ENCODE measurements at regions not wholly inside any gene's neighbourhood (a gene's known extent, or its start where the extent isn't known, plus 50 kb on each side); places are given as distances from the start of the nearest gene placed in this dataset.

DNA sequence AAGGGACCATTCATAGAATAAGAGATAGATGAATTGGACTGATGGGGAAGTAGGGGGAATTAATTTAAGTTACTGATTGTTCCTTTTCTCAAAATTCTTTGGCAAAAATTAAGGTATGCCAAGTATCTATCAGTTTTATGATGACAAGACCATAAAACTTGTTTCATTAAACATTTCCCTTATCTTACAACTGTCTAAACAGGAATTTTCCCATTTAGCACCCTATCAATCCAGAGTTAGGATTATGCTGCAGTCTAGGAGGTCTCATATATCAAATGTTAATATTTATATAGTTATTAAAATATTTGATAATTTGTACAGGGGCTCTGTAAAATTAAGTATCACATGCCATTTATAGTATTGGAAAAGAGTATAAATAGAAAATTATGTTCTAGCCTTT is 51.5 kb upstream of the ARID1B start:
- FAIRE-seq: no peak

DNA sequence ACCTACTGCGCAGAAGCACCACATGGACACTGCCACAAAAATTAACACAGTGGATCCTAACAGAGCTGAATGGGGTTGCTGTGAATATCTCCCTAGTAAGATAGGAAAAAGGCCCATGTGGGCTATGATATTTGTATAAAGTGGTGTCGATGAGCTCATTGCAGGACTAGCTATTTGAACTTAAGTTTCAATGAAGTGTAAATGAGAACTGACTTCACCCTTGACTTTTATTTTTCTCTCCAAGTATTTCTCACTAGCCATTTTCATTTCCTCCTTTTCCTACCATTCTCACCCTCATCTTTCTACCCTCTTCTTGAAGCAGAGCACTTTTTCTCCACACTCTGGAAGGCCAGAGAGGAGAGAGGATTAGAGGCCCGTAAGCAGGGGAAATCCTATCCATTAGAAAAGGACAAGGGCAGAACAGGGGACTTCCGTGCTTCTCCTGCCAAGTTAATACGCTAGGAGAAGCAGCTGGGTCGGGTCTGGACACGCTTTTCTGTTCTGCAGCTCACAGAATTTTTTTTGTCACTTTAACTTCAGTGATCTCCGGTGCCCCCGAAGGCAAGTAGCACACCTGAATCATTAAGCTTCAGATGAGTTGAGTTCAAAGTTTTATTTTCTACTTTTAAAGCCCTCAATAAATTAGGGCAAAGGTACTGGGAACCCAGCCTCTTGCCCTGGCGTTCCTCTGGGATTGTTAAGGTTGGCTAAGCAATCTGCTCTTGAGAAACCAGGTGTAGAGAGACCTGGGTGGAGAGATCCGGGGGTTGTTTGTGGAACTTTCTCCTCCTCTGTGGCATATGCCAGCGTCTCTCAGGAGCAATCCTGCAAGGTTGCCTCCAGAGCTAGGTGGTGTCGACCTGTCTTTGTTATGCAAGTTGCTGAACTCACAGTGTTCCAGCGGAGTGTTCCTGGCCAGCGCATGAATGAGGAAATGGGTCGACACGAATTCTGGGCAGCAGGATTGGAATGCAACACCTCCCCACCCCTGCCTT is 56.2 kb upstream of the ARID1B start:
- FAIRE-seq: no peak

DNA sequence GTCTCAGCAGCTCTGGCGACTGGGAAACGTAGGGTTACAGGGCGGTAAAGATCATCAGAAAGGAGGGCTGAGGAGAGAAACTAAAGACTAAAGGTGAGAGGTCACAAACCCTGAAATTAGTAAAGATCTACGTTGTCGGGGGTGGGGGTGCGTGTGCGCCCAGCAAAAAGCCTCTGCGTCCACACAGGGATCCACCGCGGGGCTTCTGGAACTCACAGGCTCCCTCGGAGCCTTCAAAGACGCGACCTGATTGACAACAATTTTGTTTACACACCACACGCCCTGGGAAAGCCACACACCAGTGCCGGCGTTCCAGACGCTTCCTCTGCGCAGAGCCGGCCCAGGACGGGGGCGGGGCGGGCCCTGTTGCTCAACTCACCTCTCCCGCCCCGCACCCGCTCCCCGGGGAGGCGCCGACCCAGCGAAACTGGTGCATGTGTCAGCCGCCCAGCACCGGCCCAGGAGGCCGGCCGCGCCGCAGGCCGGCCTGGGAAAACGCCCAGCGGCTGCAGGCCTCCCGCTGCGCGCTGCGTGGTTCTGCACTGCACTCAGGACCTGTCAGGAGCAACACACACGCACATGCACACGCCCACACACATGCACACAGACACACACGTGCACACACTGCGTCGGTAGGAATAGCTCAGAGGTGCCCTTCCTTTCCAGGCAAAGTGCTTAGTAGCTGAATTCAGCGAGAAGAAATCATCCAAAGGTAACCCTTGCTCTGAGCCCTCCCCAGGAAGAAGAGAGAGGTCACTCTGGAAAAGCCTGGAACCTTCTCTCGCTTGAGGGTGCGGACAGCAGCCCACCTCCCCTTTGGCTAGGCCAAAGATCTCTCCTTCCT is 57.2 kb upstream of the ARID1B start:
- no peak for FAIRE-seq

DNA sequence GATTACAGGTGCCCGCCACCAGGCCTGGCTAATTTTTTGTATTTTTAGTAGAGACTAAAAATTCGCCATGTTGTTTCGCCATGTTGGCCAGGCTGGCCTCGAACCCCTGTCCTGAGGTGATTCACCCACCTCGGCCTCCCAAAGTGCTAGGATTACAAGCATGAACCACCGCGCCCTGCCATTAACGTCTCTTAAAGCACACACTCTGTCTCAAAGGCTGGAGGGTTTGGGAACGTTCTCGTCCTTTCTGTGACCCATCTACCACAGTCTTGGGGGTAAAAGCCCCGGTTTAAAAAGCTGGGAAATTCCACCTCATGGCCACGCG is 57.8 kb upstream of the ARID1B start:
- no peak for FAIRE-seq

DNA sequence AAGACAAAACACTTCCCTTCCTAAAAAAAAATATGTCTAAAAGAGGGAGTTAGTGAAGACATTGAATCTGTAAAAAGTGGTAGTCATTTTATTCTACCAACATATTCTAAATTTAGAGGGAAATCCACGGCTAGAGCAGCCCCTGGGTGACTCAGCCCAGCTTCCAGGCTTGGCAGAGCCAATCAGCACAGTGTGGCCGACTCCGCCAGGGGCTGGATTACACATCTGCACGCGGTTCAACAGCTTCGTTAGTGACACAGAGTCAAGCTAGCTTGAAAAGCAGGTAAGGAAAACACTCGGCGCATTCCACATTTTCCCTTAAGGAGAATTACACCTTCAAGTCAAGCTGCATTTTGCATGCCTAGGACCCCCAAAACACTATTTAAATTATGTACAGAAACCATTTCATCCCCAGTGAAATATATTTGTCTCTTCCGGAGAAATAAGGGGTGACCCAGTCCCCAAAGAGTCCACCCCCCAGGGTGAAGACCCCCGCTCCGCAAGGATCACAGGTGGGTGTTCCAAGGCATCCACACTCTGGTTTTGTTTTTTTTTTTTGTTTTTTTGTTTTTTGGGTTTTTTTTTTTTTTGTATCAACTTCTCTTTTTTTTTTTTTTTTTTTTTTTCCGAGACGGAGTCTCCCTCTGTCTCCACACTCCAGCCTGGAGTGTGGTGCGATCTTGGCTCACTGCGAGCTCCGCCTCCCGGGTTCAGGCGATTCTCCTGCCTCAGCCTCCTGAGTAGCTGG is 58.4 kb upstream of the ARID1B start:
- FAIRE-seq: no peak

DNA sequence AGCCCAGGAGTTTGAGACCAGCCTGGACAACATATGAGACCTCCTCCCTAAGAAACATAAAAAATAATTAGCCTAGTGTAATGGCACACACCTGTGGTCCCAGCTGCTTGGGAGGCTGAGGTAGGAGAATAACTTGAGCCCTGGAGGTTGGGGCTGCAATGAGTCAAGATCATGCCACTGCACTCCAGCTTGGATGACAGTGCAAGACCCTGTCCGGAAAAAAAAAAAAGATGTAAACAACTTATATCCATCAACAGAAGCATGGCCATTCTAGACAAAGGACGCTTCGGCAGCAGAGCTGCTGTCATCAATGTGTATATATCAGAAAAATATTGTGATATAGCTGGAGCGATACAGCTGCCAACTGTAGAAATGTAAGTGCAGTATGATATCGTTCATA is 59.6 kb upstream of the ARID1B start:
- no peak for FAIRE-seq

DNA sequence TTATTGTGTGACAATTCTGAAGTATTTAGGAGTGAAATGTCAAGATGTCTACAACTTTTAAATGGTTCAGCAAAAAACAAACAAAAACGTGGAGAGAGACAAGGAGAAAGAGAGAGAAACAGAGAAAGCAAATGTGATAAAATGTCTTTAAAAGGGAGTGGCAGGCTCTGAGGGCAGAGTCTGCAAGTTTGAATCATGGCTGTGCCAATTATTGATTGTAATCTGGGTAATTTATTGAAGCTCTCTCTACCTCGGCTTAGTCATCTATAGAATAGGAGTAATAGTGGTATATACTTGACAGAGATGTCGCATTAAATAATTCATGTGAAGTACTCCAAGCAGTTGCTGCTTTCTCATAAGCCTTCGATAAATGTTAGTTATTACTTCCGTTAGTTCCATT is 61.3 kb upstream of the ARID1B start:
- no peak for FAIRE-seq

DNA sequence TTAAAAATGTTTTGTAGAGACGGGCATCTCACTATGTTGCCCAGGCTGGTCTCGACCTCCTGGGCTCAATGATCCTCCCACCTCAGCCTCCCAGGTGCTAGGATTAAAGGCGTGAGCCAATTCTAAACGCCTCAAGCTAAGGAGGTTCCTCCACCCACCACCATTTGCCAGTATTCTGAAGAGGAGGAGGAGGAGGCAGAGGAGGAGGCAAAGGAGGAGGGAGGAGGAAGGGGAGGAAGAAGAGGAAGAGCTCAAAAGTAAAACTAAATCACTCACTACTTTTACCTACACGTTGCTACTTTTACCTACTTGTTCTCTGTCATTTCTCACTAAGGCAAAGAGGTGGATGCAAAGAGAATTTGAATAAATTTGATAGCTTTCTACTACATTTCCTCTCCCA is 63.6 kb upstream of the ARID1B start:
- no peak for FAIRE-seq

DNA sequence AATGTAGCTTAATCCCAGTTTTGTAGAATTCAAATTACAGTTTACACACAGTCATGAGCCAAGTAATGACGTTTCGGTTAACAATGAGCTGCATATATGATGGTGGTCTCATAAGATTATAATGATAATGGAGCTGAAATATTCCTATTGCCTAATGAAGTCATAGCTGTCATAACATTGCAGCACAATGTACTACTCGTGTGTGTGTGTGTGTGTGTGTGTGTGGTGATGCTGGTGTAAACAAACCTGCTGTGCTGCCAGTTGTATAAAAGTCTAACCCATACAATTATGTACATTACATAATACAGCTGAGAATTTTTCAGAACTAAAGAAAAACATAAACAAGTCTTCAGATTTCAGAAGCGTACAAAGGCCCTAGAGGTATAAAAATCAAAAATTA is 66.7 kb upstream of the ARID1B start:
- FAIRE-seq: no peak

DNA sequence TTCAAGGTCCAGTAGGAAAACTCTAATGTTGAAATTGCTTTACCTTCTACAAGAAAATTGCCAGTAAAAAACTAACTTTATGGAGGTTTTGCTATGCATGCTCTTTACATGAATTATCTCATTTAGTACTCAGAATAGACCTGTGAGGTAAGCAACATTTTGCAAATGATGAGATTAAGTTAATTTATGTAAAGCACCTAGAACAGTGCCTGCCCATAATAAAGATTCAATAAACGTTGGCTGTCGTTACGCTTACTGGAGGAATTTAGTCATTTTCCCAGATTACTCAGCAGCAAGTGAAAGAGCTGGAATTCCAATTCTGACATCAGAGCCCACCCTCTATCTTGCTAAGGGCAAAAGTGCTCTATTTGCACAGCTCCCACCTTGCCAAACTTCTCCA is 69.4 kb upstream of the ARID1B start:
- FAIRE-seq: no peak

DNA sequence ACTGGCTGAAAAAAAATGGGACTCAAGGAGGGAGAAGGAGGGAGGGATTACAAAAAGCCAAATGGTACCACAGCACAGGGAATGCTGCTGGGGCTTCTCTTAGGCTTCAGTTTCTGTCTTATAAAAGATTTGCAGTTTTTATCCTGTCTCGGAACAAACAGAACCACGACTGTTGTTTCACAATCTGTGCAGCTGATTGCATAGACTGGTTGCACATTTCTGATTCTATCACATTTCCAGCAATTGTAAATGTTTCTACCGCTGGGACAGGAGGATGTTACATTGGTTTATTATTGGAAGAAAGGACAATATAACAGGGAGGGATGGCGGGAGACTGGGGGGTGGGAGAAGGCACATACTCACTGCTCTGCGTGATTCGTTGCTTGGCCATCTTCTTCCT is 73.5 kb upstream of the ARID1B start:
- FAIRE-seq: no peak

DNA sequence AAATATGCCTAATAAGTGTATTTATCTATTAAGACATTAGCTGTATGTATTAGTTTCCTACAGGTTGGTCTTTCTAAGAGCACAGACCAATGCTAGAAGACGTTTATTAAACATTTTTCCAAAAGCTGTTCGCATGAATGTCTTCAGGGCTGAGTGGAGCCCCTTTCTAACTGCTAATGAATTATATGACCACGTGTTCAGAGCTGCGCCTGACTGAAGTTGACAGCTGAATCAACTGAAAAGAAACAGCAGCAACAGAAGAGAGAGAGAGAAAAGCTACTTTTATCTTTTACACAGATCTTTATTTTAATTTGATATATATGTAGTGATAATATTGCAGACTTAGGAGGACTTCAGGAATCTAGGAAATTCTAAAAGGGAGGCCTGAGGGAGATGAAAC is 75.2 kb upstream of the ARID1B start:
- FAIRE-seq: no peak

DNA sequence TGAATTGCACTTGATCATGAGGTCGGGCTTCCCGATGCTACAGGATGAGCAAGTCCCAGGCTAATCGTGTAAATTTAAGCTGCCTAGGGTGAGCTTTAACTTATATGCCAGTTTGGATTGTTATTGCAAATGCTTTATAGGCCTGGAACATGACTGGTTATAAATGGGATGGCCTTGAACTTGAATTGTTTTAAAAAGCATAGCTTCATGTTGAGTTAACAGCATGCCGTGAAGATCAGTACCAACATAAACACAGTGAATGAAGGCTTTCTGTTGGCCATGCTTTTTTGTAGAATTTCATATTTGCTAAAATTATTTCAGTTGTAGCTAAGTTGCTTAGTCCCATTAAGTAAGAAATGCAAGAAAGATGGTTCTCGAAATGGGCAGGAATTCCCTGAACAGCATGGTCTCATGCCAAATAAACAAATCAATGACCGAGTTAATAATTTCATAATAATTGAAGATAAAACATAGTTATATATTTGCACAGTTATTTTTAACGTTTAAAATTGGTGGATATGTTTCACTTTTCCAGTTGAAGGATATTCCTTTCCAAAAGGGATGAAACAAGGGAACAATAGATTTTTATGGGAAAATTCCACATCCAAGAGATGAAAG is 76.6 kb upstream of the ARID1B start:
- no peak for FAIRE-seq

DNA sequence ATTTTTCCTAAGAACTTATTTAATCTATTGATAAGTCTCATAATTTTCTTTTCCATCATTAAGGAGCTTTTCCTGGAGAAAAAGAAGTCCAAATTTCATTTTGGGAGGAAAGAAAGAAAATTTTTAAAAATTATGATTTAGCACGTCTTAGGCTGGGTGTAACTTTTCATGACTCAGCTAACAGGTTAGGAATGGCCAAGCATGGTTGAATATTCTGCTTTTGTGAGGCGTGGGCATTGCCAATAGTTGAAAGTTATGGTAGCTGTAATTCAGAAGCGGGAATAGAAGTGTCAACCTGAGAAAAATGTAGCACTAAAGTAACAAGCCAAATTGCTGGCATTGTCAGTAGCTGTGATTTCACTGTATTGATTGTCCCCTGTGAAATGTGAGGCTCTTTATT is 77.2 kb upstream of the ARID1B start:
- no peak for FAIRE-seq

DNA sequence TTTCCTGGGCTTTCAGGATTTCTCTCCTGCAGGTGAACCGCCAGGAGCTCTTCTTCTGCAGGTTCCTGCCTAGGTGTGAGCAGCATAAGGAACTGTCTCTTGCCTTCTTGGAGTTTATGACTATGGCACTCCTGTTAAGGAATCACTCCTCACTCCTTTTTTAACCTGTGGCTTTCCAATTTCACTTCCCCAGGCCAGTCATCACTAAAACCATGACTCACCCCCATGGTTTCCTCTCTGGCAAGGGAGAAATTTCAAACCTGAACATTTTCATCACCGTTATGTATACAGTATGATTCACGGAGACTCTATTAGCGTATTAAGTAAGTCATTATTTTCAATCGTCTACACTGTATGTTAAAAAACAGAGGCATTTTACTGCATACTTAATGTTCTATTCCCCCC is 78.2 kb upstream of the ARID1B start:
- FAIRE-seq: no peak

DNA sequence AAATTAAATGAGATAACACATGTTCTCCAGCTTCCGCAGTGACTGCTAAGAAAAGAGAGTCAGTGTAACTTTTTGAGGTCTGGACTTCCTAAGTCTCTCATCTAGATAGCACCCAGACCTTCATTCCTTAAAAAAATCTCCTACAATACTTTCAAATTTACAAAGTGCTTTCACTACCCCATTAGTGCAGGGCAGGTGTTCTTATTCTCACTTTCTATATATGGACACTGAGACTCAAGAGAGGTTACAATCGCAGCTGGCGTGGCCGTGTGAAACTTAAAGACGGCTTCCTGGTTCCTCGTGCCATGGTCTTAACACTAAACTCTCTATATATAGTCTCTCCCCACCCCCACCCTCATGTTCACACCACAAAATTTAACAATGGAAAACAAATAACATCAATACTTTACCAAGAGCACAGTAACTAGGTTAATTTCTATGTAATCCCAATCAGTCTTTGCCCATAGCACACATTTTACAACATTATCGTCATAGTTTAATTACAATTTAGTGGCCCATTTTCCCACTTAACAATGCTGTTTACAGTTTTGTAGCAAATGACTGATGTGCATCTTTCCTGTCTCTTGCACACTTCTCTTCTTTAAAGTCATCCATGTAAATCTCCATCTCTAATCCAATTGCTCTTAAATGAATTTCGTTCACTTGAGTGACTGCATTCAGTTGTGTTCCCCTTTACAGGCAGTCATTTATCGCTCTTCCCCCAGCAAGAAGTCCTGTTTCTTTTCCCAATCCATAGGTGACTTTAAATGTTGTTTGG is 78.8 kb upstream of the ARID1B start:
- FAIRE-seq: no peak

DNA sequence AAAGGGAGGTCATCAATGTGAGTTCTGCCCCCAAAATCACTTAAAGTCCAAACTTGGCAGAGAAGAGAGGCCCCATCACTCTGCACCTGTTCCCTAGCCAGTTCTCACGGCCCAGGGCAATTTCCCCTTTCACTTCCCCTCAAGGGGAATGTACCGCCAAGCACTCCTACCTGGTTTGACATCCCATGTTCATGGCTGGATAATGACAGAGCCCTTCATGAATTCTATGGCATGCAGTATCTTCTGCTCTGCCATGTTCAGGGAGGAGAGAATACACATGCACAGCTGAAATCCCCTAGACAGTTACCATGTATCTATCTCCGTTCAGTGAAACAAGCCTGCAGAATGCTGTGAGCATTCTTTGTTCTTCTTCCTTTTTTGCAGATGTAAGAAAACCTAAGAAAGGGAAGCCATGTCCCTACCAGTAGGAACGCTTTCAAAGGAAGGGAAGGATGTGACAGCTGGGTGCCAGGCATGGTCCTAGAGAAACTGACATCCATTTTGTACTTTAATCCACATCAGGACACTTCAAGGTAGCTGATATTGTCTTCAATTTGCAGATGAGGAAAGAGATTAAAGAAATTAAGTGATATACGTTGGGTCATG is 79.8 kb upstream of the ARID1B start:
- FAIRE-seq: no peak

DNA sequence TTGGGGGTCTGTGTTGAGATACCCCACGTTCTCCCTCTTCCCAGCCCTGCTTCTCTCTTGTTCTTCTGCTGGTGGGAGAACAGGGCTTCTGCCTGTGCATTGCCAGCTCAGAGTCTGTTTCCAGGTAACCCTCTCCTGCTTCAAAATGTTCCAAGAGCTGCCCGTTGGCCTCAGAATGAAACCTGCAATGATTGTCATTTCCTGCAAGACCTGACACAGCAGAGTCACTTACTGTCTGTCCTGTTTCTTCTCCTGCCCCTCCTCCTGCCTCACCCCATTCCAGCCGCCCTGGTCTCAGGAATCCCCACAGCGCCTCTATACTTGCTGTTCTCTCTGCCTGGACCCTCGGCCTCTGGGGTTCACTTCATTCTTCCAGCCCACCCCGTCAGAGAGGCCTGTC is 81.4 kb upstream of the ARID1B start:
- FAIRE-seq: no peak

DNA sequence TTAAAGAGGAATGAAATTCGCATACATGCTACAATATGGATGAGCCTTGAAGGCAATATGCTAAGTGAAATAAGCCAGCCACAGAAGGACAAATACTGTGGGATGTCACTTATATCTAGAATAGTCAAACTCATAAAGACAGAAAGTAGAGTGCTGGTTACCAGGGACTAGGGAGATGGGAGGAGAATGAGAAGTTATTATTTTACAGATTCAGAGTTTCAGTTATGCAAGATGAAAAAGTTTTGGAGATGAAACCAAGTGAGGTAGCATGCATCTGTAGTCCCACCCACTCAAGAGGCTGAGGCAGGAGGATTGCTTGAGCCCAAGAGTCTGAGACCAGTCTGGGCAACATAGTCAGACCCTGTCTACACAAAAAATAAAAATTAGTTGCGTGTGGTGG is 82.5 kb upstream of the ARID1B start:
- FAIRE-seq: no peak

DNA sequence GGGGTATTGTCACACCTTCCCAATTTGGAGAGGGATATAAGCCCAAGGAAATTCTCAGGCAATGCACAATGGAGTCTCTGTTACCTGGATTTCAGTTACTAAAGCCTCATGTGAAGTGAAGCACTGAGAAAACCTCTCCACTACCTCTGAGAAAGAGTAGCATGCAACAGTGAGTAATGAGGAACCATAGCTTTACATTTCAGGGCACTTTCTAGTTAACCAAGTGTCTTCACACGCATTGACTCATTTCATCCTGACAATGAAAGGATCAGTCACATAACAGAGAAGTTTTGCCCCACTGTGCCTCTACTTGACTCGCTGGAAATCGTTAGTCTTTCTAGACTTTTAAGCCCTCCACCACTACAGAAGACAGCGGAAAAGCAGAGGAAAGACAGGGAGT is 86.2 kb upstream of the ARID1B start:
- no peak for FAIRE-seq

DNA sequence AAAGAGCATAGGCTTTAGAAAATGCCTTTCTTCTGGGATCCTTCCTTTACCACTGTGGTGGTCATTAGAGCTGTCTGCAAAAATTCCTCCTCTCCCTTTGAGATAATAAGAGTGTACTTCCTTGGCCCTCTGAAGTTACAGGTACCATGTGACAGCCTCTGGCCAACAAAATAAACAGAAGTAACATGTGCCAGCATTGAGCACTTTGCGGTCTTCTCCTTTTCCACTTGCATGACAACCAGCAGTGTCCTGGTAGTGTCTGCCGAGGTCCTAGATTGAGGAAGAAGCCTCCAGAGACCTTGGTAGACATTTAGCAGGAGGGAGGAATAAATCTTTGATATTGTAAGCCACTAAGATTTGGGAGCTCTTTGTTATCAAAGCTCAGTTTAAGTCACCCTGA is 87.5 kb upstream of the ARID1B start:
- FAIRE-seq: no peak

DNA sequence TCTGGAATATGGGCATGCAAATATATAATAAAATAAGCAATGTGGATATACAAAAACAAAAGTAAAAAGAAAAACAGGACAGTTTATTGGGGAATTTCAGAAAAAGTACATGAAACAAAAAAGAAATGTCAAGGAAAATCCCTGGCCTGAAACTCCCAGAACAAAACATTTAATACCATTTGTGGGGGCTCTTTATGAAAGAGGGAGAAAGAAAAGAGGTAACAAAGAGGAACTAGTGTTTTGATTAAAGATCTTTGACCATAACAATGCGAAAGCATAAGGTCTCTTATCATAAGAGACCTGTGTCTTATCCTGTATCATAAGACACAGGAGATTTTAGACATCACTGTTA is 88.6 kb upstream of the ARID1B start:
- FAIRE-seq: no peak

All from TTC549 (cell line).